ENCODE measurements at regions not wholly inside any gene's neighbourhood (a gene's known extent, or its start where the extent isn't known, plus 50 kb on each side); places are given as distances from the start of the nearest gene placed in this dataset.

DNA sequence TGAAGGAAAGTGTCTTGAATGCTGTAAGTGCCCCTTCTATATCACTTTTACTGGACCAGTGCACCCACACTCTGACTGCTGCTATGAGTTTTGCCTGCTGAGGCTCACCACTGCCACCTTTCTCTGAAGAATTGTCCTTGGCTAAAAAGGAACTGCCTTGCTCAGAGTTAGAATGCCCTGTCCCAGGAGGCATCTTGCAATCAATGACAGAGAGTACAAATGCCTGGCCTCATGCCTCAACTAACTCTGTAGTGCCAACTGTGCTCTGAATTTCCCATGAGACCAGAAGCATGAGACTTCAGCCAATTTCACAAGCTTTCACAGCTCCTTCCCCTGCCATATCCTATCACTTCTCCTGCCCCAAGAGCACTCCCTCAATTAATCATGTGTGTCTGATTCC is 569.7 kb downstream of the ZNF608 start:
- H2BK20ac ChIP-seq (ENCODE audit: low read length): peak overlapping the region; percentile 80; the same call in 1 of the 2 replicates
- FAIRE-seq: no peak

More for the DNA sequence above, 569.7 kb downstream of the ZNF608 start:
- 0 out of 2 replicates have a peak overlapping the region, but pooled peaks have one; percentile 25 for H2AFZ ChIP-seq (ENCODE audit: low read length)
- no peak overlapping the region for H3K18ac ChIP-seq (ENCODE audit: extremely low read depth, low read length)
- H3K79me1 ChIP-seq (ENCODE audit: low read depth, low read length): no peaks in the 10 kb centered on the region
- no peaks in the 10 kb centered on the region for H4K20me1 ChIP-seq (replicated peaks in 1 of 2; ENCODE audit: control insufficient read depth in 1 of 2, insufficient read depth in 2 of 2, low read length in 2 of 2)
- H3K4ac ChIP-seq (replicated peaks; ENCODE audit: insufficient read length, low read depth, low read length): no peak overlapping the region
- no peak overlapping the region for H3K14ac ChIP-seq (ENCODE audit: insufficient read length)
- no peak overlapping the region for H2BK120ac ChIP-seq (replicated peaks; ENCODE audit: low read depth, low read length)
- H2AK5ac ChIP-seq (ENCODE audit: low read depth, low read length): no peak overlapping the region
- H3K9me3 ChIP-seq (ENCODE audit: insufficient read depth in 2 of 2, low read depth in 1 of 2, low read length in 1 of 2): peaks cover 4 to 15% of the 10 kb centered on the region in 2 experiments; a peak in 1 of 4 replicates
- no peaks in the 10 kb centered on the region; a peak in 1 of 8 replicates for H3K36me3 ChIP-seq (ENCODE audit: control insufficient read depth in 2 of 4, insufficient read depth in 4 of 4, low read length in 3 of 4)
- no peak overlapping the region for H3K56ac ChIP-seq (replicated peaks; ENCODE audit: insufficient read length, low read depth, low read length)
- CTCF ChIA-PET (ENCODE audit: partially characterized antibody): no interaction called here
- no peaks in the 10 kb centered on the region for H3K4me1 ChIP-seq (replicated peaks in 1 of 4; ENCODE audit: control insufficient read depth in 3 of 4, insufficient read depth in 4 of 4, low read length in 3 of 4)
- no peak overlapping the region for H2BK12ac ChIP-seq (ENCODE audit: low read depth, low read length)
- H3K4me3 ChIP-seq (ENCODE audit: extremely low read depth in 1 of 4, insufficient read depth in 2 of 4, low read depth in 3 of 4, low read length in 4 of 4): no peak overlapping the region
- DNase-seq (ENCODE audit: low read depth in 1 of 2, low spot score in 2 of 2): no peak
- TF ChIP-seq, protein P1, sequence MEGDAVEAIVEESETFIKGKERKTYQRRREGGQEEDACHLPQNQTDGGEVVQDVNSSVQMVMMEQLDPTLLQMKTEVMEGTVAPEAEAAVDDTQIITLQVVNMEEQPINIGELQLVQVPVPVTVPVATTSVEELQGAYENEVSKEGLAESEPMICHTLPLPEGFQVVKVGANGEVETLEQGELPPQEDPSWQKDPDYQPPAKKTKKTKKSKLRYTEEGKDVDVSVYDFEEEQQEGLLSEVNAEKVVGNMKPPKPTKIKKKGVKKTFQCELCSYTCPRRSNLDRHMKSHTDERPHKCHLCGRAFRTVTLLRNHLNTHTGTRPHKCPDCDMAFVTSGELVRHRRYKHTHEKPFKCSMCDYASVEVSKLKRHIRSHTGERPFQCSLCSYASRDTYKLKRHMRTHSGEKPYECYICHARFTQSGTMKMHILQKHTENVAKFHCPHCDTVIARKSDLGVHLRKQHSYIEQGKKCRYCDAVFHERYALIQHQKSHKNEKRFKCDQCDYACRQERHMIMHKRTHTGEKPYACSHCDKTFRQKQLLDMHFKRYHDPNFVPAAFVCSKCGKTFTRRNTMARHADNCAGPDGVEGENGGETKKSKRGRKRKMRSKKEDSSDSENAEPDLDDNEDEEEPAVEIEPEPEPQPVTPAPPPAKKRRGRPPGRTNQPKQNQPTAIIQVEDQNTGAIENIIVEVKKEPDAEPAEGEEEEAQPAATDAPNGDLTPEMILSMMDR (IDR thresholded peaks at IDR 0.05; ENCODE audit: control extremely low read depth in 1 of 3, insufficient read depth in 1 of 3, low read depth in 1 of 3, low read length in 3 of 3): peak in 1 of 3 experiments; percentile 23; a peak in 1 of 4 replicates
- TF ChIP-seq RAD21 (IDR thresholded peaks at IDR 0.05 in 1 of 2, conservative IDR thresholded peaks at IDR 0.05 in 1 of 2; ENCODE audit: low read depth in 2 of 2, low read length in 2 of 2) (peak in 1 of 2 experiments; percentile 44; a peak in 2 of 4 replicates), EZH2 (IDR thresholded peaks at IDR 0.05; ENCODE audit: low read depth, low read length, severe bottlenecking) (no peak)
- H3K27me3 ChIP-seq (replicated peaks in 1 of 4; ENCODE audit: control insufficient read depth in 3 of 4, extremely low read depth in 1 of 4, insufficient read depth in 3 of 4, low read length in 3 of 4): no peaks in the 10 kb centered on the region
- no peak overlapping the region for H3K23ac ChIP-seq (ENCODE audit: insufficient read length)
- H2BK5ac ChIP-seq (ENCODE audit: low read depth, low read length): no peak overlapping the region
- POLR2A ChIA-PET (ENCODE audit: partially characterized antibody): no interaction called here
- no peak overlapping the region for H3K4me2 ChIP-seq (ENCODE audit: insufficient read depth in 1 of 2, low read depth in 2 of 2, low read length in 2 of 2)
- no peak overlapping the region for H3K27ac ChIP-seq (ENCODE audit: low read depth, low read length)
- no peak overlapping the region for H4K91ac ChIP-seq (replicated peaks; ENCODE audit: insufficient read length, low read length)
- H4K5ac ChIP-seq (ENCODE audit: insufficient read length, low read depth, low read length): no peak overlapping the region
- no peaks in the 10 kb centered on the region for H3K23me2 ChIP-seq (ENCODE audit: low read depth, low read length)
- no peak overlapping the region for H4K8ac ChIP-seq (ENCODE audit: extremely low read depth, insufficient read depth, low read length)
- no peak overlapping the region for H3K9ac ChIP-seq (replicated peaks in 1 of 4; ENCODE audit: extremely low read depth in 1 of 4, low read depth in 3 of 4, low read length in 3 of 4)
- no peak overlapping the region for H2BK15ac ChIP-seq (ENCODE audit: low read length)
- H3K79me2 ChIP-seq (ENCODE audit: control insufficient read depth in 1 of 2, insufficient read depth in 2 of 2, low read length in 2 of 2): no peaks in the 10 kb centered on the region

Measured in H1 (cell line).